GM12874 (cell line): ENCODE measurements at regions not wholly inside any gene's neighbourhood (a gene's known extent, or its start where the extent isn't known, plus 50 kb on each side); places are given as distances from the start of the nearest gene placed in this dataset.

Experiments
- CTCF ChIP-seq: IDR thresholded peaks from 2 replicates; pipeline ENCODE4 v1.5.1; 2011; ENCODE audit warnings: low read depth, mild to moderate bottlenecking, control low read depth, low read length, moderate library complexity; ENCODE audit not compliant: insufficient read depth

- TF ChIP-seq CTCF, result no peak
Observed at GRCh38 chr4:182056866-182057265, 186.3 kb upstream of the TENM3 start.

- TF ChIP-seq CTCF, result no peak
Observed at GRCh38 chr4:182062458-182062857, 180.7 kb upstream of the TENM3 start.

- TF ChIP-seq CTCF, result no peak
Observed at GRCh38 chr4:182062936-182063335, 180.3 kb upstream of the TENM3 start.

DNA sequence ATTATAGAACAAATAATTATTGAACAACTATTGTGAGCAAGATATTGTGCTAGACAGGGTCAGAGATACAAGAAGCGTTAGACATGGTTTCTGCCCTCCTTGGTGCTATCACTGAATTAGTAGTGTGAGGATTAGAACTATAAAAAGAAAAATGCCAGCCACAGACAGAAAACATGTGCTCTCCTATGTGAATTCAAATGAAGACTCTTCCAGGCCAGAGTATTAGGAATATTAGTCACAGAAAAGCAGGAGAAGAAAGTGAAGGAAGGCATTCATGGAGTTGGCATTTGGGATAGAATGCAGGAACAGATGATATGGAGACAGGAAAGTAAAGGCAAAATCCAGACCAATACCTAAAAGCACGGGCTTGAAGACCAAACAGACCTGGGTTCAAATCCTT is 179.6 kb upstream of the TENM3 start:
- no peak for TF ChIP-seq CTCF

DNA sequence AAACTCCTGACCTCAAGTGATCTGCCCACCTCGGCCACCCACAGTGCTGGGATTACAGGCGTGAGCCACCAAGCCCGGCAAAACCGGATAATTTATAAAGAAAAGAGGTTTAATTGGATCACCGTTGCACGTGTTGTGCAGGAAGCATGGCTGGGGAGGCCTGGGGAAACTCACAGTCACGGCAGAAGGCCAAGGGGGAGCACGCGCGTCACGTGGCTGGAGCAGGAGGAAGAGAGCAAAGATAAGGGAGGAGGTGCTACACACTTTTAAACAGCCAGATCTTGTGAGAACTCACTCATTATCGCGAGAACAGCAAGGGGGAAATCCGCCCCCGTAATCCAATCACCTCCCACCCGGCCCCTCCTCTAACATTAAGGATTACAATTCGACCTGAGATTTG is 177.9 kb upstream of the TENM3 start:
- no peak for TF ChIP-seq CTCF

DNA sequence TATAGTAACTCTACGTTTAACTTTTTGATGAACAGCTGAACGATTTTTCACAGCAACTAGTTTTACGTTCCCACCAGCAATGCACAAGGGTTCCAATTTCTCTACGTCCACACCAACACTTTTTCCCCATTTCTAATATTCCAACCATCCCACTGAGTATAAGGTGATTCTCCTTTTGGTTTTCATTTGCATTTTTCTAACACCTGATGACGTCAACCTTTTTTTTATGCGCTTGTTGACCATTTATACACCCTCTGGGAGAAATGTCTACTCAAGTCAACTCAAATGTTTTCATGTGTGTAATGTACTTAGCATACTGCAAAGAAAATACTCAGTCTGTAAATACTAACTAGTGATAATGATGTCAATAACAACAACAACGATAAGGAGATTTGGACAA is 177.2 kb upstream of the TENM3 start:
- no peak for TF ChIP-seq CTCF

DNA sequence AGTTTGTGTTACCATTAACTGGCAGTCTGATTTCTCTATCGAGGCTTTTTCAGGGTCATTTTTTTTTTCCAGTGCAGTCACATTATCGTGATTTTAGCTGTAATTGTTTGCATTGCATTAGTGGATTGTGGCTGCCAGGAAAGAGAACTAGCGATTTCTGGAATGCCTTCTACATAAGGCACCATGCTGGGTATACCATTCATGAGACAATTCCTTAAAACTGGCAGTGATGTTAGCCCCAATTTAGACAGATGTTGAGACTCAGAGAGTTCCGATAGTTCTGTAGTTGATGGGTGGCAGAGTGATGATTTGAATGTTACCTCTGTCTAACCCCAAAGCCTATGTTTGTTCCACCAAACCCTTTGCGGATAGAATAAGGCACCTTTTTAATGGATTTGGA is 175.4 kb upstream of the TENM3 start:
- no peak for TF ChIP-seq CTCF

- no peak for TF ChIP-seq CTCF
Observed at GRCh38 chr4:182068920-182069319, 174.3 kb upstream of the TENM3 start.
